Heart left ventricle (tissue), 13 donors: ENCODE measurements at regions not wholly inside any gene's neighbourhood (a gene's known extent, or its start where the extent isn't known, plus 50 kb on each side); places are given as distances from the start of the nearest gene placed in this dataset.

Source experiments
- CTCF ChIP-seq, 12 donors: fragments of 200-600 bp; sonication (generic) in 4 of 12; IDR thresholded peaks; one replicate each; pipeline versions ENCODE4 v1.5.0 to v1.8.0; 2018 to 2022; ENCODE audit warnings: antibody characterized with exemption in 12 of 12, mild to moderate bottlenecking in 5 of 12
- POLR2A ChIP-seq, 2 donors: fragments of 450-650 bp; IDR thresholded peaks; one replicate each; pipeline ENCODE4 v1.6.1; 2017; ENCODE audit warnings: antibody characterized with exemption in 2 of 2, mild to moderate bottlenecking in 2 of 2, moderate library complexity in 2 of 2
- donor health status: ischemic (EF 13 %, LVEDD 7.1; RV severe dilation, severe dysfunction).
- donor health status: DM: no; HTN: yes; CAD: no.
- donor health status: DM: no; HTN: no; CAD: no.
- donor health status: ischemic (EF 25% LVEDD 6.9; RV normal size, moderate dysfunction).
- donor health status: ischemic (EF 25% LVEDD 5.7; RV mildly dilated, moderate dysfunction).
- donor health status: ischemic (EF 35%, LVEDD 5.7; RV mildly dilated, moderate dysfunction).
- donor health status: nonischemic (EF 11% LVEDD 7.7; RV severe dilation, severe dysfunction).
- donor health status: DM: yes; HTN: yes; CAD: no.
- donor health status: PGD.
- donor health status: ischemic (EF 29% LVEDD 5.4; RV normal size, mild dysfunction).
- donor health status: nonischemic (EF 23%, LVEDD 6.1; RV moderate dilation, normal function).

- TF ChIP-seq CTCF (IDR thresholded peaks at IDR 0.05) (no peak), POLR2A (IDR thresholded peaks at IDR 0.05) (no peak)
These were observed 798.1 kb downstream of the DCDC2C start for GRCh38 chr2:4501525-4501924.
